Heart left ventricle (tissue), 16 donors: ENCODE measurements at regions not wholly inside any gene's neighbourhood (a gene's known extent, or its start where the extent isn't known, plus 50 kb on each side); places are given as distances from the start of the nearest gene placed in this dataset.

Source experiments
- ATAC-seq, 4 donors: fragments of 200-7000 bp; cut with Tn5 transposase; one replicate each; pipeline ENCODE4 v1.9.1; 2020 to 2022; ENCODE audit warnings: moderate library complexity in 4 of 4, mild to moderate bottlenecking in 3 of 4, moderate number of reproducible peaks in 1 of 4
- DNase-seq, 5 donors: peaks; one replicate each; pipeline ENCODE4 v3.0.0-alpha.2; 2020
- H3K27ac ChIP-seq, 12 donors: fragments of 200-600 bp; sonication (generic) in 4 of 12; one replicate each; pipeline versions ENCODE4 v1.5.0 to v1.8.0; 2016 to 2022; ENCODE audit warnings: mild to moderate bottlenecking in 2 of 12
- H3K27me3 ChIP-seq, 9 donors: fragments of 200-600 bp; sonication (generic) in 2 of 9; one replicate each; pipeline versions ENCODE4 v1.5.1 to v1.8.0; 2016 to 2022; ENCODE audit warnings: mild to moderate bottlenecking in 3 of 9
- H3K36me3 ChIP-seq, 9 donors: fragments of 200-600 bp; sonication (generic) in 2 of 9; one replicate each; pipeline versions ENCODE4 v1.5.0 to v1.8.0; 2018 to 2022; ENCODE audit warnings: mild to moderate bottlenecking in 2 of 9
- H3K4me1 ChIP-seq, 12 donors: fragments of 200-600 bp; sonication (generic) in 4 of 12; one replicate each; pipeline versions ENCODE4 v1.5.0 to v1.8.0; 2016 to 2022; ENCODE audit warnings: mild to moderate bottlenecking in 3 of 12
- H3K4me3 ChIP-seq, 12 donors: fragments of 200-600 bp; sonication (generic) in 4 of 12; one replicate each; pipeline versions ENCODE4 v1.5.0 to v1.8.0; 2017 to 2022; ENCODE audit warnings: mild to moderate bottlenecking in 9 of 12, moderate library complexity in 4 of 12
- H3K9me3 ChIP-seq, 12 donors: fragments of 200-600 bp; sonication (generic) in 4 of 12; one replicate each; pipeline versions ENCODE4 v1.5.0 to v1.8.0; 2016 to 2022; ENCODE audit warnings: mild to moderate bottlenecking in 1 of 12
- CTCF ChIP-seq, 12 donors: fragments of 200-600 bp; sonication (generic) in 4 of 12; IDR thresholded peaks; one replicate each; pipeline versions ENCODE4 v1.5.0 to v1.8.0; 2018 to 2022; ENCODE audit warnings: antibody characterized with exemption in 12 of 12, mild to moderate bottlenecking in 5 of 12
- POLR2A ChIP-seq, 2 donors: fragments of 450-650 bp; IDR thresholded peaks; one replicate each; pipeline ENCODE4 v1.6.1; 2017; ENCODE audit warnings: antibody characterized with exemption in 2 of 2, mild to moderate bottlenecking in 2 of 2, moderate library complexity in 2 of 2
- whole genome bisulfite sequencing, 4 donors: extraction: QIAGEN DNeasy Blood & Tissue Kit in 2 of 4; methylation state at CpG; one replicate each; pipeline versions ENCODE4 v1.1.5 to v1.1.7; 2013 to 2018; 5-methylcytosine and 5-hydroxymethylcytosine counted together
- intact Hi-C, 10 donors: fragments of 100-400 bp; cut with DNase I; formaldehyde crosslinking; loops; one replicate each; pipeline versions ENCODE4 v1.11.1 to v1.14.2; 2022
- donor health status: ischemic (EF 13 %, LVEDD 7.1; RV severe dilation, severe dysfunction).
- donor health status: healthy with polysubstance abuse.
- donor health status: DM: no; HTN: yes; CAD: no.
- donor health status: DM: no; HTN: no; CAD: no.
- donor health status: ischemic (EF 25% LVEDD 6.9; RV normal size, moderate dysfunction).
- donor health status: ischemic (EF 25% LVEDD 5.7; RV mildly dilated, moderate dysfunction).
- donor health status: healthy.
- donor health status: DM: yes; HTN: yes; CAD: no.
- donor health status: ischemic (EF 35%, LVEDD 5.7; RV mildly dilated, moderate dysfunction).
- donor health status: nonischemic (EF 11% LVEDD 7.7; RV severe dilation, severe dysfunction).
- donor health status: DM: yes; HTN: yes; CAD: no.
- donor health status: PGD.
- donor health status: ischemic (EF 29% LVEDD 5.4; RV normal size, mild dysfunction).
- donor health status: nonischemic (EF 23%, LVEDD 6.1; RV moderate dilation, normal function).

- Histone ChIP-seq H3K36me3 (no peaks in the 10 kb centered on the region), H3K27ac (no peak overlapping the region), H3K27me3 (no peaks in the 10 kb centered on the region), H3K4me1 (no peaks in the 10 kb centered on the region), H3K9me3 (peaks cover 0 to 13% (median 0%) of the 10 kb centered on the region in 12 donors), H3K4me3 (no peak overlapping the region)
- ATAC-seq (no peak), DNase-seq (no peak)
- intact Hi-C loops = no loop called here
- whole genome bisulfite sequencing, 4 donors = 68 to 79% (median 76%) methylated on average over 11 of the region's 11 CpGs
- TF ChIP-seq POLR2A (IDR thresholded peaks at IDR 0.05) (no peak), CTCF (IDR thresholded peaks at IDR 0.05) (no peak)
Observed at GRCh38 chr2:59790186-59791003, 763.1 kb downstream of the BCL11A start.

- DNase-seq = no peak
- ATAC-seq = no peak
- Histone ChIP-seq H3K27ac (no peak overlapping the region), H3K27me3 (no peaks in the 10 kb centered on the region), H3K4me3 (no peak overlapping the region), H3K4me1 (no peaks in the 10 kb centered on the region), H3K36me3 (no peaks in the 10 kb centered on the region), H3K9me3 (peaks cover 0 to 11% (median 0%) of the 10 kb centered on the region in 12 donors)
- no peak for TF ChIP-seq CTCF (IDR thresholded peaks at IDR 0.05)
- TF ChIP-seq POLR2A (IDR thresholded peaks at IDR 0.05) = no peak
- intact Hi-C loops = no loop called here
- WGBS, 4 donors = 57 to 68% (median 66%) methylated on average over 2 of the region's 2 CpGs
Observed at GRCh38 chr2:59789523-59789922, 763.9 kb downstream of the BCL11A start.

- intact Hi-C loops = no loop called here
- H3K4me1 ChIP-seq = no peaks in the 10 kb centered on the region
- ATAC-seq (no peak), DNase-seq (no peak)
- H3K36me3 ChIP-seq = no peaks in the 10 kb centered on the region
- H3K27ac ChIP-seq = no peak overlapping the region
- WGBS, 4 donors = 77 to 85% (median 81%) methylated on average over 3 of the region's 3 CpGs
- no peaks in the 10 kb centered on the region for H3K27me3 ChIP-seq
- TF ChIP-seq POLR2A (IDR thresholded peaks at IDR 0.05) (no peak), CTCF (IDR thresholded peaks at IDR 0.05) (no peak)
- no peak overlapping the region for H3K4me3 ChIP-seq
- no peaks in the 10 kb centered on the region for H3K9me3 ChIP-seq
Observed at GRCh38 chr2:59787095-59787494, 766.4 kb downstream of the BCL11A start.

- intact Hi-C loops = no loop called here
- no peaks in the 10 kb centered on the region for H3K4me1 ChIP-seq
- ATAC-seq (no peak), DNase-seq (no peak)
- no peaks in the 10 kb centered on the region for H3K27me3 ChIP-seq
- TF ChIP-seq CTCF (IDR thresholded peaks at IDR 0.05) = no peak
- TF ChIP-seq POLR2A (IDR thresholded peaks at IDR 0.05) = no peak
- H3K36me3 ChIP-seq = no peaks in the 10 kb centered on the region
- H3K4me3 ChIP-seq = no peak overlapping the region
- no peaks in the 10 kb centered on the region for H3K9me3 ChIP-seq
- WGBS, 4 donors = 33 to 80% (median 73%) methylated on average over 1 of the region's 1 CpG
- H3K27ac ChIP-seq = no peak overlapping the region
Observed at GRCh38 chr2:59786684-59787083, 766.8 kb downstream of the BCL11A start.
